Left ventricle myocardium superior (tissue), 1 donor: ENCODE measurements at regions not wholly inside any gene's neighbourhood (a gene's known extent, or its start where the extent isn't known, plus 50 kb on each side); places are given as distances from the start of the nearest gene placed in this dataset.
"Not testable (repeated sequence)": the region's sequence is repeated elsewhere in the genome, so short reads cannot be mapped to it uniquely, and the experiment has no call there.

ENCODE experiments used
- ATAC-seq: fragments of 200-7000 bp; cut with Tn5 transposase; one replicate; pipeline ENCODE4 v1.9.1; 2020; ENCODE audit warnings: mild to moderate bottlenecking, moderate library complexity
- DNase-seq: peaks from one replicate; pipeline ENCODE4 v3.0.0-alpha.2; 2020
- intact Hi-C: fragments of 100-400 bp; cut with micrococcal nuclease; formaldehyde crosslinking; loops from one replicate; pipeline ENCODE4 v1.11.0; 2022
- donor health status: DM: no; HTN: yes; CAD: no; lungs with severe emphysema.

GRCh38 chr9:38848966-38849365, 129.0 kb upstream of the FAM240B start:
- intact Hi-C loops: not testable (repeated sequence)

GRCh38 chr9:38840213-38840612, 120.3 kb upstream of the FAM240B start:
- DNase-seq, intact Hi-C loops, ATAC-seq: not testable (repeated sequence)

More at GRCh38 chr9:38848966-38849365, 129.0 kb upstream of the FAM240B start:
- not testable (repeated sequence) for ATAC-seq, DNase-seq

- ATAC-seq, intact Hi-C loops, DNase-seq: not testable (repeated sequence)
Observed at GRCh38 chr9:38833706-38834105, 113.8 kb upstream of the FAM240B start.

- ATAC-seq, intact Hi-C loops, DNase-seq: not testable (repeated sequence)
Observed at GRCh38 chr9:38813855-38814254, 93.9 kb upstream of the FAM240B start.

- DNase-seq, ATAC-seq, intact Hi-C loops: not testable (repeated sequence)
Observed at GRCh38 chr9:38807919-38808459, 88.1 kb upstream of the FAM240B start.

GRCh38 chr9:38771593-38771992, 51.7 kb upstream of the FAM240B start:
- DNase-seq: no peak
- ATAC-seq: no peak
- intact Hi-C loops: no loop called here
